Cardiac fibroblast (primary cell): ENCODE measurements at regions not wholly inside any gene's neighbourhood (a gene's known extent, or its start where the extent isn't known, plus 50 kb on each side); places are given as distances from the start of the nearest gene placed in this dataset.

ENCODE experiments used
- DNase-seq, 2 donors: peaks; one replicate each; pipeline versions ENCODE4 v3.0.0 to v3.0.0-alpha.2; 2010; ENCODE audit warnings: low read depth in 2 of 2
- H3K4me3 ChIP-seq, 2 donors: replicated peaks in 1 of 2; 1 replicate in 1 of 2; 2 replicates in 1 of 2; pipeline ENCODE4 v1.5.1; 2011; ENCODE audit warnings: low read depth in 2 of 2, low read length in 2 of 2, mild to moderate bottlenecking in 2 of 2, moderate library complexity in 1 of 2
- CTCF ChIP-seq: IDR thresholded peaks from one replicate; pipeline ENCODE4 v1.5.1; 2011; ENCODE audit warnings: low read depth, mild to moderate bottlenecking, low read length, inconsistent platforms

- no peak for DNase-seq
- no peak overlapping the region for H3K4me3 ChIP-seq
- no peak for TF ChIP-seq CTCF
These were observed 303.0 kb upstream of the NR2F2 start for GRCh38 chr15:96027501-96027900.

- H3K4me3 ChIP-seq, result no peak overlapping the region
- TF ChIP-seq CTCF, result no peak
- no peak for DNase-seq
These were observed 301.9 kb upstream of the NR2F2 start for GRCh38 chr15:96028620-96029019.

GRCh38 chr15:96029172-96029571 lies 301.3 kb upstream of the NR2F2 start:
- TF ChIP-seq CTCF, result no peak
- no peak for DNase-seq
- H3K4me3 ChIP-seq, result no peak overlapping the region

- no peak for TF ChIP-seq CTCF
- DNase-seq, result no peak
- H3K4me3 ChIP-seq, result no peak overlapping the region
These were observed 298.9 kb upstream of the NR2F2 start for GRCh38 chr15:96031426-96032110.

- no peak for TF ChIP-seq CTCF
- no peak overlapping the region for H3K4me3 ChIP-seq
- DNase-seq, result no peak
These were observed 295.4 kb upstream of the NR2F2 start for GRCh38 chr15:96035091-96035490.

GRCh38 chr15:96035635-96036034 lies 294.9 kb upstream of the NR2F2 start:
- no peak for TF ChIP-seq CTCF

GRCh38 chr15:96037584-96037983 lies 292.9 kb upstream of the NR2F2 start:
- no peak for TF ChIP-seq CTCF
- DNase-seq, result peak in 1 of 2 donors; percentile 19
- no peak overlapping the region for H3K4me3 ChIP-seq

More at GRCh38 chr15:96035635-96036034, 294.9 kb upstream of the NR2F2 start:
- DNase-seq, result no peak
- H3K4me3 ChIP-seq, result no peak overlapping the region
